ENCODE measurements at regions not wholly inside any gene's neighbourhood (a gene's known extent, or its start where the extent isn't known, plus 50 kb on each side); places are given as distances from the start of the nearest gene placed in this dataset.

GRCh38 chr11:86119077-86119476 is 50.2 kb upstream of the PICALM start:
- TF ChIP-seq, protein P1, sequence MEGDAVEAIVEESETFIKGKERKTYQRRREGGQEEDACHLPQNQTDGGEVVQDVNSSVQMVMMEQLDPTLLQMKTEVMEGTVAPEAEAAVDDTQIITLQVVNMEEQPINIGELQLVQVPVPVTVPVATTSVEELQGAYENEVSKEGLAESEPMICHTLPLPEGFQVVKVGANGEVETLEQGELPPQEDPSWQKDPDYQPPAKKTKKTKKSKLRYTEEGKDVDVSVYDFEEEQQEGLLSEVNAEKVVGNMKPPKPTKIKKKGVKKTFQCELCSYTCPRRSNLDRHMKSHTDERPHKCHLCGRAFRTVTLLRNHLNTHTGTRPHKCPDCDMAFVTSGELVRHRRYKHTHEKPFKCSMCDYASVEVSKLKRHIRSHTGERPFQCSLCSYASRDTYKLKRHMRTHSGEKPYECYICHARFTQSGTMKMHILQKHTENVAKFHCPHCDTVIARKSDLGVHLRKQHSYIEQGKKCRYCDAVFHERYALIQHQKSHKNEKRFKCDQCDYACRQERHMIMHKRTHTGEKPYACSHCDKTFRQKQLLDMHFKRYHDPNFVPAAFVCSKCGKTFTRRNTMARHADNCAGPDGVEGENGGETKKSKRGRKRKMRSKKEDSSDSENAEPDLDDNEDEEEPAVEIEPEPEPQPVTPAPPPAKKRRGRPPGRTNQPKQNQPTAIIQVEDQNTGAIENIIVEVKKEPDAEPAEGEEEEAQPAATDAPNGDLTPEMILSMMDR (conservative IDR thresholded peaks at IDR 0.05; ENCODE audit: low read depth, low read length): no peak
- TF ChIP-seq EZH2 (IDR thresholded peaks at IDR 0.05; ENCODE audit: low read length, unreplicated experiment): no peak

Measured in PC-3 (cell line).